ENCODE measurements at regions not wholly inside any gene's neighbourhood (a gene's known extent, or its start where the extent isn't known, plus 50 kb on each side); places are given as distances from the start of the nearest gene placed in this dataset.
"Not testable (repeated sequence)": the region's sequence is repeated elsewhere in the genome, so short reads cannot be mapped to it uniquely, and the experiment has no call there.

DNA sequence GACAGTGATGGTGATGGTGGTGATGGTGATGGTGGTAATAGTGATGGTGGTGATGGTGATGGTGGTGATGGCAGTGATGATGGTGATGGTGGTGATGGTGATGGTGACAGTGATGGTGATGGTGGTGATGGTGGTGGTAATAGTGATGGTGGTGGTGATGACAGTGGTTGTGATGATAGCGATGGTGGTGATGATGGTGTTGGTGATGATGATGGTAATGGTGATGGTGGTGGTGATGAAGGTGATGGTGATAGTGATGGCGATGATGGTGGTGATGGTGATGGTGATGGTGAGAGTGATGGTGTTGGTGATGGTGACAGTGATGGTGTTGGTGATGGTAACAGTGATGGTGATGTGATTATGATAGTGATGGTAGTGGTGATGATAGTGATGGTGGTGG is 94.3 kb downstream of the ASB1 start:
- DNase-seq (ENCODE audit: low read depth), result no peak

DNA sequence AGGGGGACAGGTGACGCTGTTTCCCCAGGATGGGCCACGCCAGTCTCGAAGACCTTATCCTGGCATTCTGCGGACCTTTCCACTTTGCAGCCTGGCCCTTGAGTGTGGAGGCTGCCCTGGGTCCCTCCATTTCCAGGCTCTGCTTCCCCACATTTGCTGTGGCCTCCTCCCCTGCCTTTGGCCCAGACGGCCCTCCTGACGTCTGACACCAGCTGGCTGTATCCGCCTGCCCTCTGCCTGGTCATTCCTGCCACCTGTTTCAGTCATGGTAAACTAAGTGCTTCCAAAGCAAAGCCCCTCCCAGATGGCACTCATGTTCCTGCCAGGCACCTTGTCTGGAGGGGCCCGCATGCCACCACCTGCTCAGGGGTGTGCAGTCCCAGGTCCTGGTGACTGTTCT is 95.1 kb downstream of the ASB1 start:
- DNase-seq (ENCODE audit: low read depth), result no peak

GRCh38 chr2:238523158-238524110 is 96.7 kb downstream of the ASB1 start:
- no peak for DNase-seq (ENCODE audit: low read depth)

DNA sequence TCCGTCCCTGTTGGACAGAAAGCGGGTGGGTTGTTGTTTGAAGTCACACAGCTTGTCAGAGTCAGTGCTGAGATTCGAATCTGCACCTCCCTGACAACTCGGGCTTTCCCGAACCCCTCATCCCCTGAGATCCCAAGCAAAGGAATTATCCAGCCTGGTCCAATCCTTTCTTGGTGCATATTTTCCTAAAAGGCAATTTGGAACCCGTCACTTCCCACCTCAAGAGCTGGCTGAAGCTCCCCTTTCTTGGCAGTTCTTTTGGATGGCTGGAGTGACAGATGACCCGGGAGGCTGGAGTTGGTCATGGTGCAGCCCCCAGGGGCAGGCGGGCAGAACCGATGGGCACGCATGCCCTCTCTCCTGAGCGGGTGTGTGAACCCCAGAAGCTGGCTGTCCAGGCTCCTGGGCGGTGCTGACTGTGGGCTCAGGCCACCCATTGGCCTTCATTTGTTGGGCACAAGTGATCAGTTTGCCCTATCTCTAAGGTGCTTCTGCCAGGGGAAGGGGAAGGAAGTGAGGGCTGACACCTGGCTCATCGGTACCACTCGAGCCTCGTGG is 97.8 kb downstream of the ASB1 start:
- DNase-seq (ENCODE audit: low read depth), result no peak

- no peak for DNase-seq (ENCODE audit: low read depth)
These were observed 99.3 kb downstream of the ASB1 start for GRCh38 chr2:238525990-238526389.

DNA sequence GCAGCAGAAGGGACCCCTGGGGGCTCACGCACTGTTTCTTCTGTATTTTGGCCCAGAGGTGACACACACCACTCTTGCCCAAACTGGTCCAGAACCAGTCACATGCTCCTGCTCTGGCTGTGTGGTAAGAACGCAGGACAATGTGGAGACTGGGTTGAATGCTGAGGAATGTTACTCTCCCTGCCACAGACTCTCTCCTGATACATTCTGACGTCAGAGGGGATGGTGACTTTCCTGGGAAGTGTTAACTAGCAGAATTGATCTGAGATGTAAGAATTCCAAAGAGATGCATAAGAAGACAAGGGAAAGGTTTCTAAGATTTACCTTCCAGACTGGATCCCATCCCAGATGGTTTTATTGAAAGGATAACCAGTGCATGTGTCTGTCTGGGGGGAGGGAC is 100.8 kb downstream of the ASB1 start:
- no peak for DNase-seq (ENCODE audit: low read depth)

DNA sequence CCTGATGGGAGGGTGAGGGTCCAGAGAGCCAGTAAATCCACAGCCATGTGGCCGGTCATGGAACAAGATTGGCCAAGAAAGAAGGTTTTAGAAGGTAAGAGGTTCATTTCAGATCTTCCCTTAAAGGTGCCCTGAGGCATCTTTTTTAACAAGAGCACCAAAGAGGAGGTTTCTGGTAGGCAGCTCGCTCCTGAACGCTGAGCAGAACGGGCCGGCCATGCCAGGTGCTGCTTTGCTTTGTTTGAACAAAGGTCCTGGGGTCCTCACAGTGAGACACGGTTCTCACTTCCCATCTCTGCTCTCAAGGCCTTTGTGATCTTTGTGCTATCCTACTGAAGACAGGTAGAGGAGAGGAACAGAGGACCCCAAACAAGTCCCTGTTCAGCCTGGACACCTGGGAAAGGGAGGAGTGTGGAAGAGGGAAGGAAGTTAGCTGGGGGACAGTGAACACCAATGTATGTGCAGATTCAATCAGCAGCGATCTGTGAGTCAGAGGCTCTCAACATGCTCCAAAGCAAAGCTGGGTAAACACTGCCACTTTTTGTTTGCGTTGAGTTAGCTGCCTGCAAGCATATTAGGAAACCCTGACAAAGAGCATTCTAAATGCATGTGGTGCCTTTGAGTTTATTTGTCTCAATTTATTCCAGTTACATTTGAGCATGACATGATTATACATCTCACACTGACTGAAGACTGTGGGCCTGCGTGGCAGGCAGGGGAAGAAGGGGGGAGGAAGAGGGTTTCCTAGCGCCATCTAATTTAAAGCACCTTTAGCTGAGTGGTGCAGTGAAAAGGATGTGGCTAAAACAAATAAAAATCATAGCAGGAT is 102.4 kb downstream of the ASB1 start:
- DNase-seq (ENCODE audit: low read depth), result no peak

DNA sequence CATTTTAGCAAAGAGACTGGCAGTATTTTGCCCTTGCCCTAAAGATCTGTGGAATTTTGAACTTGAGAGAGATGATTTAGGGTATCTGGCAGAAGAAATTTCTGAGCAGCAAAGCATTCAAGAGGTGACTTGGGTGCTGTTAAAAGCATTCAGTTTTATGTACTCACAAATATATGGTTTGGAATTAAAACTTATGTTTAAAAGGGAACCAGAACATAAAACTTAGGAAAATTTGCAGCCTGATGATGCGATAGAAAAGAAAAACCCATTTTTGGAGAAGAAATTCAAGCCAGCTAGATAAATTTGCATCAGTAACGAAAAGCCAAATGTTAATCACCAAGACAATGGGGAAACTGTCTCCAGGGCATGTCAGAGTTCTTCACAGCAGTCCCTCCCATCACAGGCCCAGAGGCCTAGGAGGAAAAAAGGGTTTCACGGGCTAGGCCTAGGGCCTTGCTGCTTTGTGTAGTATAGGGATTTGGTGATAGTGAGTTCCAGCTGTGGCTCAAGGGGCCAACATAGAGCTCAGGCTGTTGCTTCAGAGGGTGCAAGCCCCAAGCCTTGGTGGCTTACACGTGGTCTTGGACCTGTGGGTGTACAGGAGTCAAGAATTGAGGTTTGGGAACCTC is 104.4 kb downstream of the ASB1 start:
- not testable (repeated sequence) for DNase-seq (ENCODE audit: low read depth)

DNA sequence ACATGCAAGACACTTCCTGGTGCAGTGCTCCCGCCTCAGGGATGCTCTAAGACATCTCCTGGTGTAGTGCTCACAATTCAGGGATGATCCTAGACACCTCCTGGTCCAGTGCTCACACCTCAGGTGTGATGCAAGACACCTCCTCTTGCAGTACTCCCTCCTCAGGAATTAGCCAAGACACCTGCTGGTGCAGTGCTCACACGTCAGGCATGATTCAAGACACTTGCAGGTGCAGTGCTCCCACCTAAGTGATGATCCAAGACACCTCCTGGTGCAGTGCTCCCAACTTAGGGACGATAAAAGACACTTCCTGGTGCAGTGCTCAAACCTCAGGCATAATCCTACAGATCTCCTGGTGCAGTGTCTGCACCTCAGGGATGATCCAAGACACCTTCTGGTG is 117.0 kb downstream of the ASB1 start:
- not testable (repeated sequence) for DNase-seq (ENCODE audit: low read depth)

- DNase-seq (ENCODE audit: low read depth), result no peak
These were observed 122.3 kb downstream of the ASB1 start for GRCh38 chr2:238548902-238549462.

- no peak for DNase-seq (ENCODE audit: low read depth)
These were observed 123.1 kb downstream of the ASB1 start for GRCh38 chr2:238549866-238550265.

GRCh38 chr2:238551091-238551490 is 124.4 kb downstream of the ASB1 start:
- no peak for DNase-seq (ENCODE audit: low read depth)

- DNase-seq (ENCODE audit: low read depth), result no peak
These were observed 125.5 kb downstream of the ASB1 start for GRCh38 chr2:238552226-238552625.

DNA sequence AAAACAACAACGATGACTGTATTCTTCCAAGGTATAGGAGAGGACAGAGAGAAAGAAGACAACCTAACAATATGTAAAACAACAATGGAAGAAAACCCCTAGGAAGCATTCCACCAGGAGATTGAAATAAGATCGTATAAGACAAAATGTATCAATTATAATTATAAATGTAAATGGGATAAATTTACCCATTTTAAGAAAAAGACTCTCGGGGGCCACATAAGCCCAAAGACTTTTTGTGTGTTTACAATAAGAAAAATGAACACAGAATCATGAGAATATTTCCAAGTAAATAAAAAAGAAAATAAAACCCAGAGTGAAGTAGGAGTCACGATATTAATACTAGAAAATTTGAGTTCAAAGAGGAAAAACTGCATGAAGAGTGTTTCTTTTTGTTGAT is 126.4 kb downstream of the ASB1 start:
- DNase-seq (ENCODE audit: low read depth), result no peak

DNA sequence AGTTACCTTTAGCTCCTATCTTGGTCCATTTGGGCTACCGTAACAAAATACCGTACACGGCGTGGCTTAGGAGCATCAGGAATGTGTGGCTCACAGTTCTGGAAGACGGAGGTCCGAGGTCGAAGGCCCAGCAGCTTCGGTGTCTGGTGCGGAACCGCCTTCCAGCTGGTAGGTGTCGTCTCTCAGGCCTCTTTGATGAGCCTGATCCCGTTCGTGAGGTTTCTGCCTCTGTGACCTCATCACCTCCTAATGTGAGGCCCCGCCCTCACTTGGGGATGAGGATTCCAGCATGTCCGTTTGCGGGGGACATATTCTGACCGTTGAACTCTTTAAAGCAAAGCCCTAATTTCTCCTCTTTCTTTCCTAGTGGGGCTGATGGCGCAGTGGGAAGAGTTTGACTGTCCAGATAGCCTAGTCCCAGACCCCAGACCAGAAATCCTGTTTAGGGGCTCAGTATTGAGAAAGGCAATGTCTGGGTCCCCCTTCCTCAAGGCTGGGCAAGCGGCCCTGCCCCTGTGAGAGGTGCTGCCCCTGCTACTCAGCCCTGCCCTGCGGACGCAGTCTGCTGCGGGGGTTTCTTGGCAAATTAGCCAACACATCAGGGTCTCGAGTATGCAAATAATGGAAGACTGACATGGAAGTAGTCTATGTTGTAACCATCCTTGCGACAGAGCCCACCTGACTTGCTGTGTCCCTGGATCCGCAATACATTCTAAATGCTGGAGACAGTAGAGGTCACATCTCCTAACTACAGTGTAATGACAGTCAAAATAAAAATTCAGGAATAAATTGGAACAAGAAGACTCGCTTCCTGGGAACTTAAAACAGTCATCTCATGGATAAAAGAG is 128.0 kb downstream of the ASB1 start:
- no peak for DNase-seq (ENCODE audit: low read depth)

- DNase-seq (ENCODE audit: low read depth), result no peak
These were observed 129.2 kb downstream of the ASB1 start for GRCh38 chr2:238555786-238556542.

- DNase-seq (ENCODE audit: low read depth), result no peak
These were observed 130.7 kb downstream of the ASB1 start for GRCh38 chr2:238557431-238557830.

DNA sequence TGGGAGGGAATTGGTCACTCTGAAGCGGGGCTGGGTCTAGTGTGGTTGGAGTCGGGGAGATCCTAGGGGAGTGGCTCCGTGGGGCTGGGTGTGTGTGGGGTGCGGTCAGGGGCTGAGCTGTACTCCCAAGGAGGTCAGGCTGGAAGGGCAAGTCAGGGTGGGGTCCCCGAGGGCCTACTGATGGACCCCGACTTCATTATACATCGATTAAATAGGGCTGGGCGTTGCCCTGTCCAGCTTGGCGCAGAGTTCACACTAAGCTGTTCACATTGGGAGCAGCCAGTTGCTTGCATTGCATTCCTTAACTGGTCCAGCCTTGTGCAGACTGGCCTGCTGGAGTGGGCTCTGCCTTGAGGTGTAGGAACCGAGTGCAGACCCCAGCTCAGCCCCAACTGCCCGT is 131.2 kb downstream of the ASB1 start:
- DNase-seq (ENCODE audit: low read depth), result no peak

GRCh38 chr2:238558456-238559099 is 131.9 kb downstream of the ASB1 start:
- DNase-seq (ENCODE audit: low read depth), result no peak

DNA sequence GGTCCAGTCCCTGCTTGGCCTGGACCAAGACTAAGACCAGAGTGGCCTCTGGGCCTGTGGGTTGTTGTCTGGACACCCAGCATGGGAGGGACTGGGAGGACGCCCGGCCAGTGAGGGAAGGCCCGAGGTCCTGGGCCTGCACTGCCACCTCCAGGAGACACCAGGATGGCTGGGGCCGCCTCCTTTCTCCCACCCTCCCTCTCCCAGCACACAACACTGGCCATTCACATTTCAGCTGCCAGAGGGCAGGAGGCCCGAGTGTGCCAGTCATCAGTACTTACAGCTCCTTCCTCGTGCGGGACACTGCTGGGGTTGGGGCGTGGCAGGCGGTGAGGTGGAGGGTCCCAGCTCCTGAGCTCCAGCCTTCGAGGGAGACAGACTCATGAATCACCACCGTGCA is 133.5 kb downstream of the ASB1 start:
- DNase-seq (ENCODE audit: low read depth), result no peak
